HCT116 (cell line): ENCODE measurements at regions not wholly inside any gene's neighbourhood (a gene's known extent, or its start where the extent isn't known, plus 50 kb on each side); places are given as distances from the start of the nearest gene placed in this dataset.

ENCODE experiments used
- ATAC-seq: fragments of 200-7000 bp; cut with Tn5 transposase; 2 replicates; pipeline ENCODE4 v1.9.1; 2020; ENCODE audit warnings: mild to moderate bottlenecking, moderate library complexity
- BruUV-seq: library from RNA; stranded (reverse); fragments of 400-500 nt; replicated peaks from 2 replicates; lab custom pipeline; 2021; lab: Mats Ljungman, UMichigan
- CTCF ChIA-PET: fragments of 300-600 bp; sonication (Branson Sonifier 250); formaldehyde crosslinking; loops from one replicate; lab custom pipeline; 2021; ENCODE audit warnings: antibody characterized with exemption; lab: Charles Lee
- POLR2A ChIA-PET: fragments of 300-600, 350-600 bp; sonication (Branson Sonifier 250); formaldehyde crosslinking; loops from one replicate; lab custom pipeline; 2021; ENCODE audit warnings: antibody characterized with exemption; lab: Charles Lee
- RAD21 ChIA-PET, 2 experiments: fragments of 300-600 bp; sonication (Branson Sonifier 250); formaldehyde crosslinking; loops; one replicate each; lab custom pipeline; 2023; ENCODE audit warnings: low total read pairs in 2 of 2; ENCODE audit not compliant: uncharacterized antibody in 2 of 2, unreplicated experiment in 2 of 2, low non-redundant PET in 1 of 2; lab: Charles Lee
- DNase-seq: peaks from one replicate; pipeline ENCODE4 v3.0.0-alpha.2; 2010; ENCODE audit warnings: low read depth, low spot score
- H2AFZ ChIP-seq: fragments of 200-600 bp; shearing (Covaris generic), sonication (generic); 2 replicates; pipeline ENCODE4 v1.6.1; 2017; ENCODE audit warnings: low read depth, mixed run types, mixed read lengths, antibody characterized with exemption, low read length; ENCODE audit not compliant: poor library complexity, severe bottlenecking
- H3K27ac ChIP-seq: 2 replicates; pipeline ENCODE4 v1.5.1; 2012; ENCODE audit warnings: low read depth, low read length
- H3K27me3 ChIP-seq: fragments of 200-600 bp; sonication (generic); 2 replicates; pipeline ENCODE4 v1.6.1; 2016; ENCODE audit warnings: mixed run types, low read length, mixed read lengths; ENCODE audit not compliant: insufficient read depth
- H3K36me3 ChIP-seq, 2 experiments: fragments of 200-500 bp in 1 of 2; fragments of 200-600 bp in 1 of 2; sonication (Bioruptor generic) in 1 of 2; sonication (generic) in 1 of 2; 2 replicates each; pipeline versions ENCODE4 v1.5.1 to v1.6.1; 2014 to 2016; ENCODE audit warnings: low read length in 2 of 2, inconsistent platforms in 1 of 2, mixed read lengths in 1 of 2, mixed run types in 1 of 2; ENCODE audit not compliant: insufficient read depth in 2 of 2, control insufficient read depth in 1 of 2
- H3K4me1 ChIP-seq, 2 experiments: fragments of 200-600 bp in 1 of 2; sonication (generic) in 1 of 2; 2 replicates each; pipeline versions ENCODE4 v1.5.1 to v1.6.1; 2012 to 2017; ENCODE audit warnings: low read length in 2 of 2, inconsistent platforms in 1 of 2, mild to moderate bottlenecking in 1 of 2, mixed read lengths in 1 of 2, mixed run types in 1 of 2, moderate library complexity in 1 of 2; ENCODE audit not compliant: insufficient read depth in 2 of 2, control insufficient read depth in 1 of 2
- H3K4me2 ChIP-seq: fragments of 200-600 bp; sonication (generic); 2 replicates; pipeline ENCODE4 v1.6.1; 2017; ENCODE audit warnings: mixed run types, low read length, mixed read lengths
- H3K4me3 ChIP-seq, 2 experiments: fragments of 200-600 bp in 1 of 2; sonication (generic) in 1 of 2; replicated peaks in 1 of 2; 2 replicates each; pipeline ENCODE4 v1.5.1; 2011 to 2016; ENCODE audit warnings: low read length in 2 of 2, control low read depth in 1 of 2, low read depth in 1 of 2, mild to moderate bottlenecking in 1 of 2, mixed read lengths in 1 of 2, mixed run types in 1 of 2
- H3K79me2 ChIP-seq: fragments of 200-600 bp; sonication (generic); 2 replicates; pipeline ENCODE4 v1.6.1; 2017; ENCODE audit warnings: mild to moderate bottlenecking, mixed run types, low read length, moderate library complexity, mixed read lengths; ENCODE audit not compliant: insufficient read depth
- H3K9ac ChIP-seq: fragments of 200-600 bp; sonication (generic); 2 replicates; pipeline ENCODE4 v1.6.1; 2016; ENCODE audit warnings: low read length, mixed read lengths
- H3K9me2 ChIP-seq: fragments of 200-600 bp; sonication (generic), shearing (Covaris generic); 2 replicates; pipeline ENCODE4 v1.6.1; 2017; ENCODE audit warnings: mixed run types, mild to moderate bottlenecking, moderate library complexity; ENCODE audit not compliant: insufficient read depth
- H3K9me3 ChIP-seq, 2 experiments: fragments of 200-500 bp in 1 of 2; fragments of 200-600 bp in 1 of 2; sonication (Bioruptor generic) in 1 of 2; sonication (generic) in 1 of 2; 2 replicates each; pipeline ENCODE4 v1.6.1; 2014 to 2017; ENCODE audit warnings: low read length in 2 of 2, mixed read lengths in 2 of 2, inconsistent platforms in 1 of 2, low read depth in 1 of 2, mild to moderate bottlenecking in 1 of 2, mixed run types in 1 of 2, moderate library complexity in 1 of 2; ENCODE audit not compliant: control insufficient read depth in 1 of 2, insufficient read depth in 1 of 2
- H4K20me1 ChIP-seq: fragments of 200-600 bp; sonication (generic), shearing (Covaris generic); 2 replicates; pipeline ENCODE4 v1.6.1; 2017; ENCODE audit warnings: mixed run types, mild to moderate bottlenecking, moderate library complexity; ENCODE audit not compliant: insufficient read depth
- ELF1 ChIP-seq: IDR thresholded peaks from 2 replicates; pipeline ENCODE4 v1.6.1; 2012; ENCODE audit warnings: low read depth, borderline replicate concordance
- EZH2 ChIP-seq: fragments of 200-600 bp; sonication (generic); IDR thresholded peaks from 2 replicates; pipeline ENCODE4 v1.6.1; 2017; ENCODE audit warnings: antibody characterized with exemption, mixed run types
- FOSL1 ChIP-seq: IDR thresholded peaks from 2 replicates; pipeline ENCODE4 v1.6.1; 2012; ENCODE audit warnings: low read depth
- JUND ChIP-seq: IDR thresholded peaks from 2 replicates; pipeline ENCODE4 v1.6.1; 2012
- POLR2A ChIP-seq: IDR thresholded peaks from 2 replicates; pipeline ENCODE4 v1.7.0; 2011; ENCODE audit warnings: borderline replicate concordance; ENCODE audit not compliant: insufficient read depth, insufficient read length; ENCODE audit errors: extremely low read depth
- POLR2AphosphoS5 ChIP-seq: IDR thresholded peaks from 2 replicates; pipeline ENCODE4 v1.6.1; 2011; ENCODE audit warnings: mild to moderate bottlenecking, low read depth, low read length, moderate library complexity
- YY1 ChIP-seq: IDR thresholded peaks from 2 replicates; pipeline ENCODE4 v1.6.1; 2011; ENCODE audit warnings: low read length, low read depth, moderate library complexity, mild to moderate bottlenecking; ENCODE audit not compliant: insufficient replicate concordance; ENCODE audit errors: extremely low read depth
- ZFX ChIP-seq: fragments of 450-650 bp; IDR thresholded peaks from 2 replicates; pipeline ENCODE4 v1.6.1; 2017
- intact Hi-C: fragments of 100-400 bp; cut with micrococcal nuclease; formaldehyde crosslinking; loops from 2 replicates; pipeline ENCODE4 v1.10.0; 2022
- TF ChIP-seq, protein P1 (sequence below): IDR thresholded peaks from 2 replicates; pipeline ENCODE4 v1.6.1; 2012
- TF ChIP-seq, protein P2 (sequence below): IDR thresholded peaks from 2 replicates; pipeline ENCODE4 v1.6.1; 2012

DNA sequence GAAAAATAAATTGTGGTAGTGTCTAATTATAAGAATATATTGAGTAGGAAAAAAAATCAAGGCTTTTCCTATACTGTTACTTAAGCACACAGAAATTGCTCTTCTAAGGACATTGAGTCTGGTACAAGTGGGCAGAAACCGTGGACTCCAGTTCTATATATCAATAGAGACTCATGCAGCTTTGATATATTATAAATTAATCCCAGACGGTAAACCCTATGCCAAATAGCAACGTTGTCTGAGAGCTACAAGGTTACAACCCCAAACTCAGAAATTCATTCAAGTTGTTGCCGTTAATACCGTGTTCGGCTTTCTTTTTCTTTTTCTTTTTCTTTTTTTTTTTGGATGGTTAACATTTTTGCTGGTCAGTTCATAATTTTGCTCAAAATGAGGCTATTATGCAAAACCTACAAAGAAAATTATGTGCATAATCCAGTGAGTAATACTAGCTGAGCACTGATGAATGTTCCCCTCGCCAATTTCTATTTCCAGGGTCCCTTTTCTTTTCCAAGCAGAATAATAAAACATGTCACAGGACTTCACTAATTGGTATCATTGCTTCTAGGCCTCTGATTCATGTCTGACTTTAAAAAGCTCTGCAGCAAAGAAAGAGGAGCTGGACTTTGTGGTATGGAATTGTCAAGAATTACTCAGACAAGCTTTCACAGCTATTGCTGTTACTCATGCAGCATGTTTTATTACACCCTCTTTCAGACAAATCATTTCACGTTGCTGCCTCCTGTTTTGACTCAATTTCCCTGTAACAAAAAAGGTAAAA lies 737.7 kb downstream of the NLGN4X start:
- Histone ChIP-seq H3K36me3 (no peaks in the 10 kb centered on the region), H3K27me3 (no peaks in the 10 kb centered on the region), H3K4me3 (no peak overlapping the region), H3K27ac (no peak overlapping the region), H2AFZ (no peak overlapping the region), H3K4me2 (no peak overlapping the region), H3K4me1 (no peaks in the 10 kb centered on the region), H4K20me1 (no peaks in the 10 kb centered on the region), H3K9ac (no peak overlapping the region)
- ChIA-PET POLR2A (no interaction called here), RAD21 (no interaction called here), CTCF (no interaction called here)
- no peak for DNase-seq
- TF ChIP-seq ELF1 (no peak), EZH2 (no peak), POLR2A (no peak), ZFX (no peak), JUND (no peak), POLR2AphosphoS5 (no peak), FOSL1 (no peak)
- TF ChIP-seq, protein P1, sequence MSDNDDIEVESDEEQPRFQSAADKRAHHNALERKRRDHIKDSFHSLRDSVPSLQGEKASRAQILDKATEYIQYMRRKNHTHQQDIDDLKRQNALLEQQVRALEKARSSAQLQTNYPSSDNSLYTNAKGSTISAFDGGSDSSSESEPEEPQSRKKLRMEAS = no peak
- TF ChIP-seq, all 23 proteins: peak for 0
- no peaks in the 10 kb centered on the region for H3K79me2 ChIP-seq
- no TSS peak for BruUV-seq
- intact Hi-C loops = no loop called here
- no peaks in the 10 kb centered on the region for H3K9me3 ChIP-seq
- H3K9me2 ChIP-seq = no peaks in the 10 kb centered on the region
- ATAC-seq = no peak

DNA sequence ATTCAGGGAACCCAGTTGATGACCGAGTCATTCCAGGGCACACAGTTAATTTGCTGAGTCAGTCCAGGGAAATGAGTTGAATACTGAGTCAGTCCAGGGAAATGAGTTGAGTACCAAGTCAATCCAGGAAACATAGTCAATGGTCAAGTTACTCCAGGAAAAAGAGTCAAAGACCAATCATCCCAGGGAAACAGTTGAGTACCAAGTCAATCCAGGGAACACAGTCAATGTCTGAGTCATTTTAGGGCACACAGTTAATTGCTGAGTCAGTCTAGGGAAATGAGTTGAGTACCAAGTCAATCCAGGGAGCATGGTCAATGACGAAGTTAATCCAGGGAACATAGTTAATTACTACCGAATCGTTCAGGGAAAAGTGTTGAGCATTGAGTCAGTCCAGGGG lies 754.4 kb downstream of the NLGN4X start:
- H3K27me3 ChIP-seq = no peaks in the 10 kb centered on the region
- H3K36me3 ChIP-seq = no peaks in the 10 kb centered on the region
- no peaks in the 10 kb centered on the region for H3K4me1 ChIP-seq
- H2AFZ ChIP-seq = no peak overlapping the region
- H3K79me2 ChIP-seq = no peaks in the 10 kb centered on the region
- intact Hi-C loops = no loop called here
- H3K4me2 ChIP-seq = no peak overlapping the region
- ChIA-PET POLR2A (no interaction called here), CTCF (no interaction called here)
- DNase-seq (no peak), ATAC-seq (no peak)
- H3K9ac ChIP-seq = no peak overlapping the region
- H3K27ac ChIP-seq = no peak overlapping the region
- no peak for TF ChIP-seq POLR2AphosphoS5
- TF ChIP-seq, protein P2, sequence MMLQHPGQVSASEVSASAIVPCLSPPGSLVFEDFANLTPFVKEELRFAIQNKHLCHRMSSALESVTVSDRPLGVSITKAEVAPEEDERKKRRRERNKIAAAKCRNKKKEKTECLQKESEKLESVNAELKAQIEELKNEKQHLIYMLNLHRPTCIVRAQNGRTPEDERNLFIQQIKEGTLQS = no peak
- TF ChIP-seq YY1 = no peak
- TF ChIP-seq, all 23 proteins: peak for 0
- Histone ChIP-seq H3K4me3 (no peak overlapping the region), H3K9me3 (no peaks in the 10 kb centered on the region), H4K20me1 (no peaks in the 10 kb centered on the region), H3K9me2 (no peaks in the 10 kb centered on the region)
- RAD21 ChIA-PET = no interaction called here
- BruUV-seq = no TSS peak
